ENCODE measurements at regions not wholly inside any gene's neighbourhood (a gene's known extent, or its start where the extent isn't known, plus 50 kb on each side); places are given as distances from the start of the nearest gene placed in this dataset.
"Not testable (repeated sequence)": the region's sequence is repeated elsewhere in the genome, so short reads cannot be mapped to it uniquely, and the experiment has no call there.

DNA sequence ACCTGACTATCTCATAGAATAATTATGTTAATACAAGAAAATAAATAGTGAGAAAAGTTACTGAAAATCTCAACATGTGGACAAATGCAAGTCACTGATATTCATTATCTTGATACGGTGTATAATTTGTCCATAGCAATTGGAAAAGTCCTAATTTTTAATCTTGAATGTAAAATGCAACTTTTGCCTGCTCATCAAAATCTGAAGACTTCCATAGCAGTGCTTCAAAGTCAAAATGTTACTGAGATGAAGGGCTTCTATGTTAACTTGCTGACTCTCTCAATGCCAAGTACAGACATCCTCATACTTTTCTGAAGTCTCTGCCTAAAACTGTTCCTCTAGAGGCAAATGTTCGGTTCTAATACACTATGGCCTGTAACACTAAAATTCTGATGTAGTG is 1300.1 kb upstream of the EPHA6 start:
- DNase-seq (ENCODE audit: low read depth) = no peak
- TF ChIP-seq, protein P1, sequence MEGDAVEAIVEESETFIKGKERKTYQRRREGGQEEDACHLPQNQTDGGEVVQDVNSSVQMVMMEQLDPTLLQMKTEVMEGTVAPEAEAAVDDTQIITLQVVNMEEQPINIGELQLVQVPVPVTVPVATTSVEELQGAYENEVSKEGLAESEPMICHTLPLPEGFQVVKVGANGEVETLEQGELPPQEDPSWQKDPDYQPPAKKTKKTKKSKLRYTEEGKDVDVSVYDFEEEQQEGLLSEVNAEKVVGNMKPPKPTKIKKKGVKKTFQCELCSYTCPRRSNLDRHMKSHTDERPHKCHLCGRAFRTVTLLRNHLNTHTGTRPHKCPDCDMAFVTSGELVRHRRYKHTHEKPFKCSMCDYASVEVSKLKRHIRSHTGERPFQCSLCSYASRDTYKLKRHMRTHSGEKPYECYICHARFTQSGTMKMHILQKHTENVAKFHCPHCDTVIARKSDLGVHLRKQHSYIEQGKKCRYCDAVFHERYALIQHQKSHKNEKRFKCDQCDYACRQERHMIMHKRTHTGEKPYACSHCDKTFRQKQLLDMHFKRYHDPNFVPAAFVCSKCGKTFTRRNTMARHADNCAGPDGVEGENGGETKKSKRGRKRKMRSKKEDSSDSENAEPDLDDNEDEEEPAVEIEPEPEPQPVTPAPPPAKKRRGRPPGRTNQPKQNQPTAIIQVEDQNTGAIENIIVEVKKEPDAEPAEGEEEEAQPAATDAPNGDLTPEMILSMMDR (IDR thresholded peaks at IDR 0.05; ENCODE audit: low read depth, low read length, missing control alignments) = no peak
- H3K4me3 ChIP-seq (ENCODE audit: low read depth, low read length) = no peak overlapping the region

DNA sequence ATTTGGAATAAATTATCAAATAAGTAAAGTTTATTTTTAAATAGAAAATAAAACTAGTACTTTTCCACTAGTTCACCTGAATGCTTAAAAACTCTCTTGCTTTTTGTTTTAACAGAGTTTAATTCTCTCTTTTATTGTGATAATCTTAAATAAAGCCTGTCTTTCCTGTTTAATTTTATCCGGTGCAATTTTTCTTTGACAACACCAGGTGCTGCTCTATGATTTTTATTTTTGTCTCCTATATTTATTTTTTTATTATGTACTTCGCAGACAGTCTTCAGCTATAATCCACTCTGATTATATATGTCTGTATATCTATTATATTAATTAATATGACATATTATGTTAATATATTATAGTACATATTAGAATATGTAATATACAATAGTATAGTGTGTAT is 1293.0 kb upstream of the EPHA6 start:
- TF ChIP-seq, protein P1 (IDR thresholded peaks at IDR 0.05; ENCODE audit: low read depth, low read length, missing control alignments) = no peak
- no peak overlapping the region for H3K4me3 ChIP-seq (ENCODE audit: low read depth, low read length)
- DNase-seq (ENCODE audit: low read depth) = no peak

DNA sequence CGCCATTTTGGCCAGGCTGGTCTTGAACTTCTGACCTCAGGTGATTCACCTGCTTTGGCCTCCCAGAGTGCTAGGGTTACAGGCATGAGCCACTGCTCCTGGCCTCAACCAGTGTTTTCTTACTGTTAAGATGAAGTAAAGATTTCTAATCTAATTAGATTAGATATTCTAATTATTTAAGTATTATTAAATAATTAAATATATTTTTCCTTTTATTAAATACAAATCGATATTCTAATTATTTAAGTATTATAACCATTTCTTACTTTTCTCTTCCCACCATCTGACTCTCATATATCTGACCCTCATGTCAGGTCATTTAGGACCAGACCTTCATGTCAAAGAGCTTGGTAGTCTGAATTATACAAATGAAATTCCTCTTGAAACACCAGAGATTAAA is 1291.9 kb upstream of the EPHA6 start:
- DNase-seq (ENCODE audit: low read depth) = no peak
- H3K4me3 ChIP-seq (ENCODE audit: low read depth, low read length) = no peak overlapping the region
- TF ChIP-seq, protein P1 (IDR thresholded peaks at IDR 0.05; ENCODE audit: low read depth, low read length, missing control alignments) = no peak

DNA sequence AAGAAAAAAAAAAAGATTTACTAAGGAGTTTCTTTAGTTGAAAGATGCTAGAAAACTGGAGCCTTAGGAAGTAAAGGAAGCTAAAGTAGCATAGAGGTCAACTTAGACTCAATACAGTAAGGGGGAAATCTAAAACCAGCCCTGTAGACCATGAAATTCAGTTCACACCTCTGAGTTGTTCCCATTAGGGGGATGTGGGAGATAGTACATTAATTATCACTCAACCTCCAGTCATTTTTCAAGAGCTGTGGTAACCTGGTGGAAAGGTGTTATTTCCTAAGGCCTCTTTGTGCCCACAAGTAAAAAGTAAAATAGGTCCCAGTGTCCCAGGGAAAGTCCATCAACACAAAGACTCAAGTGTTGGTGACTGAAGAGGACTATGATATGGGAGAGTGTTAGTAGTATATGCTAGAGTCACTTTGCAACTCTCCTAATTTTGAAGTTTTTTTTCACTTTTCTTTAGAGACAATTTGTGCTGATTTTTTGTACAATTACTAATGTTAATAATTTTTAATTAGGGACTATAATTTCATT is 1274.4 kb upstream of the EPHA6 start:
- TF ChIP-seq, protein P1 (IDR thresholded peaks at IDR 0.05; ENCODE audit: low read depth, low read length, missing control alignments) = no peak
- no peak overlapping the region for H3K4me3 ChIP-seq (ENCODE audit: low read depth, low read length)
- no peak for DNase-seq (ENCODE audit: low read depth)

DNA sequence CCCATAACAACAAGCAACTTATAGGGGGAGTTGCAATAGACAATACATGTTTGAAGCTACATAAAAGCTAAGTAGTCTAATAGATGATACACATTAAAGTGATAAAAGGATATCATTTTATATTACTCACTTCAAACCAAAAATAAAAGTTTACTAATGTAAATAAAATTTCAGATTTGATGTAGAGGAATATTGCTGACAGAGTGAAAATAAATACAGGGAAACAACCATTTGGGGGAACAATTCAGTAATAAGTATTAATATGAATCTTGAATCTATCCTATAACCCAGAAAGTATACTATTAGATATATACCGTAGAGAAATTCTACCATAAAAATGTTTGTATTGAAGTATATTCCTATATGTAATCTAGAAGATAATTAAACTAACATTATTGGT is 1248.9 kb upstream of the EPHA6 start:
- TF ChIP-seq, protein P1 (IDR thresholded peaks at IDR 0.05; ENCODE audit: low read depth, low read length, missing control alignments) = no peak
- no peak for DNase-seq (ENCODE audit: low read depth)
- no peak overlapping the region for H3K4me3 ChIP-seq (ENCODE audit: low read depth, low read length)

DNA sequence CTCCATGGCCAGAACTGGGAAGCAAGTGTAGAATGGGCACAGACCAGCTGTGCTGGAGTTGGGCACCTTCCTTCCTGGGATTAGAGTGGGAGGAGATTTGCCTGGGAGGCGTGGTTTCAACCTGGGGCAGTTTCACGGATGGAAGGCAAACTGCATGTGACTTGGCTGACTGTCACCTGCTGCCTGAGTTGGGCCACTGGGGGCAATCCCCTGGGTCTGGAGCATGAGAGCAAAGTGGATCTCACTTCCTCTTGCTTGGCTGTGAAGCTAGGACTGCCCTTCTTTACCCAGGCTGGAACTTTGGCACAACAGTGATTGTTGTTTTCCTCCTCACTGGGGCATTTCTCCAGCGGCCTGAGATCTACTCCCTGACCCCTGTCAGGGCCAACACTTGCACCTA is 1247.0 kb upstream of the EPHA6 start:
- H3K4me3 ChIP-seq (ENCODE audit: low read depth, low read length) = no peak overlapping the region
- DNase-seq (ENCODE audit: low read depth) = no peak
- TF ChIP-seq, protein P1 (IDR thresholded peaks at IDR 0.05; ENCODE audit: low read depth, low read length, missing control alignments) = no peak

DNA sequence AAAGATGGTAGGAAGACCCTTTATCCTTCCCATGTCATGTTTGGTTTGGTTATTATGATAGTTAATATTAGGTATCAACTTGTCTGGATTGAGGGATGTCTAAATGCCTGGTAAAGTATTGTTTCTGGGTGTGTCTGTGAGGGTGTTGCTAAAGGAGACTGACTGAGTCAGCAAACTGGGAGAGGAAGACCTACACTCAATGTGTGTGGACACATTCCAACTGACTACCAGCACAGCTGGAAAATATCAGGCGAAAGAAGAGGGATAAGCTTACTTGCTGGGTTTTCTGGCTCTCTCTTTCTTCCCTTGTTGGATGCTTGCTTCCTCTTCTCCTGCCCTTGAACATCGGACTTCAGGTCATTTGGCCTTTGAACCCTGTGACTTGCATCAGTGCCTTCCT is 1227.6 kb upstream of the EPHA6 start:
- no peak overlapping the region for H3K4me3 ChIP-seq (ENCODE audit: low read depth, low read length)
- TF ChIP-seq, protein P1 (IDR thresholded peaks at IDR 0.05; ENCODE audit: low read depth, low read length, missing control alignments) = no peak
- no peak for DNase-seq (ENCODE audit: low read depth)

DNA sequence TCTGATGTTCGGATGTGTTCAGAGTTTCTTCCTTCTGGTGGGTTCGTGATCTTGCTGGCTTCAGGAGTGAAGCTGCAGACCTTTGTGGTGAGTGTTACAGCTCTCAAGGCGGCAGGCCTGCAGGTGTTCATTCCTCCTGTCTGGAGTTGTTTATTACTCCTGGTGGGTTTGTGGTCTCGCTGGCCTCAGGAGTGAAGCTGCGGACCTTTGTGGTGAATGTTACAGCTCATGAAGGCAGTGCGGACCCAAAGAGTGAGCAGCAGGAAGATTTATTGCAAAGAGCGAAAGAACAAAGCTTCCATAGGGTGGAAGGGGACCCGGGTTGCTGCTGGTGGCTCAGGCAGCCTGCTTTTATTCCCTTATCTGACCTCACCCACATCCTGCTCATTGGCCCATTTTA is 1226.8 kb upstream of the EPHA6 start:
- not testable (repeated sequence) for H3K4me3 ChIP-seq (ENCODE audit: low read depth, low read length); DNase-seq (ENCODE audit: low read depth)
